ENCODE measurements at regions not wholly inside any gene's neighbourhood (a gene's known extent, or its start where the extent isn't known, plus 50 kb on each side); places are given as distances from the start of the nearest gene placed in this dataset.

DNA sequence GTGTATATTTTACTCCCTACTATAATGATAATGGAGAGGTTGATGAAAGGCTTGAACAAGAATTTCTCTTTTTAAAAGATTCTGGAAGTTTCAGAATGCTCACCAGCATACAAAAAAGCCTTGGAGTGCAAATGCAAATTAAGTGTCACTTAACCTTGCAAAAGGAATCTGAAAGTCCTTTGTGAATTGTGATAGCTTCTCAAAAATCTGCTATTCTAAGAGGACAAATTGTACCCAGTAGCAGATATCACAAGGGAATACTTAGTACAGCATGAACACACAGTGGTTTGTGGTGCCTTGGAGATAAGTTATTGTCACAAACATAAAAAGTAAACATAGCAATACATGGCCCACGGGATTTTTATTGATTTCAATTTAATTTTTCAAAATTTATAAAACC lies 1208.3 kb upstream of the B3GALT2 start:
- no peaks in the 10 kb centered on the region for H3K4me1 ChIP-seq
- TF ChIP-seq, protein P1, sequence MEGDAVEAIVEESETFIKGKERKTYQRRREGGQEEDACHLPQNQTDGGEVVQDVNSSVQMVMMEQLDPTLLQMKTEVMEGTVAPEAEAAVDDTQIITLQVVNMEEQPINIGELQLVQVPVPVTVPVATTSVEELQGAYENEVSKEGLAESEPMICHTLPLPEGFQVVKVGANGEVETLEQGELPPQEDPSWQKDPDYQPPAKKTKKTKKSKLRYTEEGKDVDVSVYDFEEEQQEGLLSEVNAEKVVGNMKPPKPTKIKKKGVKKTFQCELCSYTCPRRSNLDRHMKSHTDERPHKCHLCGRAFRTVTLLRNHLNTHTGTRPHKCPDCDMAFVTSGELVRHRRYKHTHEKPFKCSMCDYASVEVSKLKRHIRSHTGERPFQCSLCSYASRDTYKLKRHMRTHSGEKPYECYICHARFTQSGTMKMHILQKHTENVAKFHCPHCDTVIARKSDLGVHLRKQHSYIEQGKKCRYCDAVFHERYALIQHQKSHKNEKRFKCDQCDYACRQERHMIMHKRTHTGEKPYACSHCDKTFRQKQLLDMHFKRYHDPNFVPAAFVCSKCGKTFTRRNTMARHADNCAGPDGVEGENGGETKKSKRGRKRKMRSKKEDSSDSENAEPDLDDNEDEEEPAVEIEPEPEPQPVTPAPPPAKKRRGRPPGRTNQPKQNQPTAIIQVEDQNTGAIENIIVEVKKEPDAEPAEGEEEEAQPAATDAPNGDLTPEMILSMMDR (IDR thresholded peaks at IDR 0.05 in 4 of 5, conservative IDR thresholded peaks at IDR 0.05 in 1 of 5) = no peak
- TF ChIP-seq POLR2A (IDR thresholded peaks at IDR 0.05) = no peak
- ATAC-seq (no peak), DNase-seq (no peak)
- no peaks in the 10 kb centered on the region for H3K36me3 ChIP-seq
- H3K27ac ChIP-seq = no peak overlapping the region
- no peaks in the 10 kb centered on the region for H3K9me3 ChIP-seq
- no peak overlapping the region for H3K4me3 ChIP-seq
- H3K27me3 ChIP-seq = no peaks in the 10 kb centered on the region
- in situ Hi-C loops (cut with MboI; ENCODE audit: low sequenced_read_pairs in 4 of 4) (no loop called here), intact Hi-C loops (cut with DNase I; ENCODE audit: low total_unique reads) (no loop called here)

DNA sequence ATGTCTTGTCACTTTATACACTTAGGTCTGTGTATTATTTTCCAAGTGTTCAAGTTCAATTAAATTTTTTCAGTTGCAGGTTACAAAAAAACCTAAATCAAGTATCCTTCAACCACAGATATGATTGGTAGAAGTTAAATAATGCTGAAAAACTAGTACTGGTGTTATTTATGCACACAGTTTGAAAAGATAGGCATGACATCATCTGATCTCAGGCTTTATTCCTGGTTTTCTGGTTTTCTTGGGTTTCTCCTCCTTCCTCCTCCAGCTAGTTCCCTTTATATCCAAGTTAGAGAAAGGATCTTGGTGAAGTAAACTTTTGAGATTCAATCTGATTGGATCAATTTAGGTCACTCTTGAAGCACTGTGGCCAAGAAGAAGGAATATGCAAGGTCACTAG lies 1201.1 kb upstream of the B3GALT2 start:
- Histone ChIP-seq H3K27ac (no peak overlapping the region), H3K4me3 (no peak overlapping the region), H3K4me1 (no peaks in the 10 kb centered on the region), H3K36me3 (no peaks in the 10 kb centered on the region), H3K9me3 (no peaks in the 10 kb centered on the region), H3K27me3 (no peaks in the 10 kb centered on the region)
- no peak for ATAC-seq
- in situ Hi-C loops (cut with MboI; ENCODE audit: low sequenced_read_pairs in 4 of 4) = no loop called here
- DNase-seq = no peak
- intact Hi-C loops (cut with DNase I; ENCODE audit: low total_unique reads) = no loop called here
- TF ChIP-seq, protein P1 (IDR thresholded peaks at IDR 0.05 in 4 of 5, conservative IDR thresholded peaks at IDR 0.05 in 1 of 5) = no peak
- TF ChIP-seq POLR2A (IDR thresholded peaks at IDR 0.05) = no peak

DNA sequence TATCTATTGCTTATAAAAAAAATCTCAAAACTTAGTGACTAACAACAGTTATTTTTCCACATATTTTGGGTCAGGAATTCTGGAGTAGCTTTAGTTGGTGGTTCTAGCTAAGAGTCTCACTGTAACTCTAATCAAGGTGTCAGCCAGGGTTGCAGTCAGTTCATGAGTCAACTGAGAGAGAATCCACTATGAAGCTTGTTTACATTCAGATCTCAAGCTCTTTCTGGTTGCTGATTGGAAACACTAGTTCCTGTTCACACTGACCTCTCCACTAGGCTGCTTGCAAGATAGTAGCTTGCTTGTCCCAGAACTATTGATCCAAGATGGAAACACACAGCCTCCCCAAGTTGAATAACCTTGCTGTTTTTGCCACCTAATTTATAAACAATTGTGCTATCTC lies 1192.1 kb upstream of the B3GALT2 start:
- in situ Hi-C loops (cut with MboI; ENCODE audit: low sequenced_read_pairs in 4 of 4) = no loop called here
- H3K27ac ChIP-seq = no peak overlapping the region
- TF ChIP-seq, protein P1 (IDR thresholded peaks at IDR 0.05 in 4 of 5, conservative IDR thresholded peaks at IDR 0.05 in 1 of 5) = no peak
- TF ChIP-seq POLR2A (IDR thresholded peaks at IDR 0.05) = no peak
- DNase-seq = no peak
- no peaks in the 10 kb centered on the region for H3K27me3 ChIP-seq
- H3K36me3 ChIP-seq = no peaks in the 10 kb centered on the region
- ATAC-seq = no peak
- no peak overlapping the region for H3K4me3 ChIP-seq
- no peaks in the 10 kb centered on the region for H3K9me3 ChIP-seq
- intact Hi-C loops (cut with DNase I; ENCODE audit: low total_unique reads) = no loop called here
- H3K4me1 ChIP-seq = no peaks in the 10 kb centered on the region

DNA sequence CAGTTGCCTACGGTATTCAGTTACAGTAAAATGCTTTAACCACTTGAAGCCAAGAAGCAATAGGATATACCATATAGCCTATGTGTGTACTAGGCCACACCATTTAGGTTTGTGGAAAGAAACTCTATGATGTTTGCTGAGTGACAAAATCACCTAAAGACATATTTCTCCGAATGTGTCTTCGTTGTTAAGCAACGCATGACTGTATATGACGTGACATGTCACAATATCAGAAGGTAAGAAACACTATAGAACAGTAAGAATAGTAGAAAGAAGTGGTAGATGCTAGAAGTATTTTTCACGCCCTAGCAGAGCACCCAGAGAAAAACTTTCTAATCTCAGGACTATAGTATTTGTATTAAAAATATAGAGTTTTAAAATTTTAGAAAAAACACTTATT lies 1188.2 kb upstream of the B3GALT2 start:
- no peaks in the 10 kb centered on the region for H3K4me1 ChIP-seq
- ATAC-seq (no peak), DNase-seq (no peak)
- H3K9me3 ChIP-seq = no peaks in the 10 kb centered on the region
- in situ Hi-C loops (cut with MboI; ENCODE audit: low sequenced_read_pairs in 4 of 4) (no loop called here), intact Hi-C loops (cut with DNase I; ENCODE audit: low total_unique reads) (no loop called here)
- no peak overlapping the region for H3K4me3 ChIP-seq
- H3K36me3 ChIP-seq = no peaks in the 10 kb centered on the region
- no peaks in the 10 kb centered on the region for H3K27me3 ChIP-seq
- H3K27ac ChIP-seq = no peak overlapping the region
- TF ChIP-seq, protein P1 (IDR thresholded peaks at IDR 0.05 in 4 of 5, conservative IDR thresholded peaks at IDR 0.05 in 1 of 5) = no peak
- no peak for TF ChIP-seq POLR2A (IDR thresholded peaks at IDR 0.05)

DNA sequence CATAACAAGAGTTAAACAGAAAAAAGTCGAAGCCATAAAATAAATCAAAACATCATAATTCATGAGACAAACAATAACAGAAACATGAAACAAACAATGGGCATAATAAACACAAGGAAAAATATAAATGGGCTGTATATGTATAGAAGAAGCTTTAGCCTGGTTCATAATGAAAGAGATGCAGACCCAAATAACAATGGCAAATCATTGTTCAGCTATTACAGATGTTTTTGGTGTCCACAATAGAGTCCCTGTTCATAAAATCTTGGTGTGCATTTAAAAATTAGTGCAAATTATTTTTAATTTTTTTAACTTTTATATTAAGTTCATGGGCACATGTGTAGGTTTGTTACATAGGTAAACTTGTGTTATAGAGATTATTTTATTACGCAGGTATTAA lies 1185.9 kb upstream of the B3GALT2 start:
- H3K4me1 ChIP-seq = no peaks in the 10 kb centered on the region
- H3K9me3 ChIP-seq = no peaks in the 10 kb centered on the region
- ATAC-seq = no peak
- TF ChIP-seq, protein P1 (IDR thresholded peaks at IDR 0.05 in 4 of 5, conservative IDR thresholded peaks at IDR 0.05 in 1 of 5) = no peak
- TF ChIP-seq POLR2A (IDR thresholded peaks at IDR 0.05) = no peak
- no peaks in the 10 kb centered on the region for H3K27me3 ChIP-seq
- no peak overlapping the region for H3K27ac ChIP-seq
- no peak overlapping the region for H3K4me3 ChIP-seq
- intact Hi-C loops (cut with DNase I; ENCODE audit: low total_unique reads) (no loop called here), in situ Hi-C loops (cut with MboI; ENCODE audit: low sequenced_read_pairs in 4 of 4) (no loop called here)
- DNase-seq = no peak
- no peaks in the 10 kb centered on the region for H3K36me3 ChIP-seq
